ENCODE measurements at regions not wholly inside any gene's neighbourhood (a gene's known extent, or its start where the extent isn't known, plus 50 kb on each side); places are given as distances from the start of the nearest gene placed in this dataset.

GRCh38 chr9:16238623-16239138 is 631.8 kb downstream of the BNC2 start:
- no peak for TF ChIP-seq CTCF (IDR thresholded peaks at IDR 0.05)
- TF ChIP-seq EZH2 (IDR thresholded peaks at IDR 0.05), result no peak
- no peak for TF ChIP-seq EZH2phosphoT487 (IDR thresholded peaks at IDR 0.05)
